Uterus (tissue), 2 donors: ENCODE measurements at regions not wholly inside any gene's neighbourhood (a gene's known extent, or its start where the extent isn't known, plus 50 kb on each side); places are given as distances from the start of the nearest gene placed in this dataset.

ENCODE experiments used
- CTCF ChIP-seq, 4 experiments: fragments of 200-600 bp in 2 of 4; fragments of 450-650 bp in 2 of 4; sonication (generic) in 2 of 4; IDR thresholded peaks; one replicate each; pipeline ENCODE4 v1.5.1; 2016 to 2019; ENCODE audit warnings: antibody characterized with exemption in 4 of 4, mild to moderate bottlenecking in 2 of 4, moderate library complexity in 1 of 4
- POLR2A ChIP-seq, 2 donors: fragments of 450-650 bp; IDR thresholded peaks; one replicate each; pipeline ENCODE4 v1.6.1; 2016; ENCODE audit warnings: antibody characterized with exemption in 2 of 2, mild to moderate bottlenecking in 1 of 2, moderate library complexity in 1 of 2

GRCh38 chr3:82595530-82595929, 834.1 kb upstream of the GBE1 start:
- no peak for TF ChIP-seq POLR2A (IDR thresholded peaks at IDR 0.05)
- no peak for TF ChIP-seq CTCF (IDR thresholded peaks at IDR 0.05)
